ENCODE measurements at regions not wholly inside any gene's neighbourhood (a gene's known extent, or its start where the extent isn't known, plus 50 kb on each side); places are given as distances from the start of the nearest gene placed in this dataset.

DNA sequence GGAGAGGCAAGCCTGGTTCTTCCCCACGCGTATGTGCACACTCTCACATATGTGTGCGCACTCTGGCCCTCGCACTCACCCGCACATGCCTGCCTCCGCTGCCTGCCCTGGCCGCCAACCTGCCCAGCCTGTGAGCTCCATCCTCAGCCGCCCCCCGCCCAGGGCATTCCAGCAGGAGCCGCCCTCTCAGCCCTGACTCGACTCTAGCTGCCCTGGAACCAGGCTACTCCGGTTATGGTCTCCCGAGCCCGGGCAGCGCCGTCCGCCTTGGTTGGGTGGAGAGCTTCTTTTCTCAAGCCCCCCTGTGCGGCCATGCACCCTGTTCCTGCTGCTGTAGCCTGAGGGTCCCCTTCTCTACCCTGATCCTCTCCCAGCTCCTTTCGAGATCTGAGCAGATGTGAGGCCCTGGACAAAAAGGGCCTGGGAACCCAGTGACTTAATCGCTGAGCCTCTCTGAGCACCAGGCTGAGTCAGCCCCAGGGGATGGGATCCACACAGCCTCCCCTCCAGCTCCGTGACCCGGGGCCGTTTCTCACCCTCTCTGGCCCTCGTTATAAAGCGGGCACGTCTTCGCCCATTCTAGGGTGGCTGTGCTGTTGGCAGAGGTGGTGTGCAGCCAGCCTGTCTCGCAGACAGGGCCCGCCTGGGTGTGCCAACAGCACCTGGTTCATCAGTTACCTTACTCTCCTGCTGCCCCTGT, 191.5 kb downstream of the TEX29 start (continued):
- TF ChIP-seq FOXP1 (CRISPR knock-in tag; IDR thresholded peaks at IDR 0.05; ENCODE audit: borderline replicate concordance) (no peak), NFATC4 (CRISPR knock-in tag; IDR thresholded peaks at IDR 0.05) (no peak), MYBL2 (CRISPR knock-in tag; IDR thresholded peaks at IDR 0.05) (no peak), MXD4 (CRISPR knock-in tag; IDR thresholded peaks at IDR 0.05; ENCODE audit: borderline replicate concordance) (no peak), EMX1 (CRISPR knock-in tag; IDR thresholded peaks at IDR 0.05) (no peak)
- TF ChIP-seq, protein P1, sequence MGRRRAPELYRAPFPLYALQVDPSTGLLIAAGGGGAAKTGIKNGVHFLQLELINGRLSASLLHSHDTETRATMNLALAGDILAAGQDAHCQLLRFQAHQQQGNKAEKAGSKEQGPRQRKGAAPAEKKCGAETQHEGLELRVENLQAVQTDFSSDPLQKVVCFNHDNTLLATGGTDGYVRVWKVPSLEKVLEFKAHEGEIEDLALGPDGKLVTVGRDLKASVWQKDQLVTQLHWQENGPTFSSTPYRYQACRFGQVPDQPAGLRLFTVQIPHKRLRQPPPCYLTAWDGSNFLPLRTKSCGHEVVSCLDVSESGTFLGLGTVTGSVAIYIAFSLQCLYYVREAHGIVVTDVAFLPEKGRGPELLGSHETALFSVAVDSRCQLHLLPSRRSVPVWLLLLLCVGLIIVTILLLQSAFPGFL (CRISPR knock-in tag; IDR thresholded peaks at IDR 0.05; ENCODE audit: borderline replicate concordance), result no peak

DNA sequence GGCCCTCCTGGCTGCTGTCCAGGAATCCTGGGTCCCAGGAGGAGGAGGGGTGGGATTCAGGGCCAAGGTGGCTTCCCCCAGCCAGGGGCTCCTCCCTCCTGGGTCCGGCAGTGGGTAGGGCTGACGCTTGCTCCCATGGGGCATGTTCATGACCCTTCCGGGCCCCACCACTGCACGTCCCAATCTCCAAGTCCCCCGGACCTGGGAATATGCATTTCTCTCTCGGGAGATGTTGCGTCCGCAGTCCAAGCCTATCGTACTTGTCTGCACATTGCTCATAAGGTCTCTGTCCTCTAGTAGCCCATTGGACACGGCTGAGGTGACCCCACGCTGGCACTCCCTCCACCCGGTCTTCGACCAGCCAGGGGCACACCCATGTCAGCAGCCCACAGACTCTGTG, 192.3 kb downstream of the TEX29 start:
- Mint-ChIP-seq H3K27ac (no peak overlapping the region), H3K36me3 (no peaks in the 10 kb centered on the region), H3K4me3 (no peak overlapping the region), H3K27me3 (ENCODE audit: low read depth) (no peaks in the 10 kb centered on the region), H3K9me3 (no peaks in the 10 kb centered on the region), H3K4me1 (0 out of 2 replicates have a peak, but pooled peaks cover 7% of the 10 kb centered on the region)
- ATAC-seq (no peak), DNase-seq (ENCODE audit: low spot score) (no peak)
- ChIA-PET POLR2A (no interaction called here), CTCF (interaction anchor here (1.3 kb wide), 1 partner anchor 8 kb away, joined by 6 read pairs; no protein-coding TSS in a partner anchor)
- TF ChIP-seq, protein P2, sequence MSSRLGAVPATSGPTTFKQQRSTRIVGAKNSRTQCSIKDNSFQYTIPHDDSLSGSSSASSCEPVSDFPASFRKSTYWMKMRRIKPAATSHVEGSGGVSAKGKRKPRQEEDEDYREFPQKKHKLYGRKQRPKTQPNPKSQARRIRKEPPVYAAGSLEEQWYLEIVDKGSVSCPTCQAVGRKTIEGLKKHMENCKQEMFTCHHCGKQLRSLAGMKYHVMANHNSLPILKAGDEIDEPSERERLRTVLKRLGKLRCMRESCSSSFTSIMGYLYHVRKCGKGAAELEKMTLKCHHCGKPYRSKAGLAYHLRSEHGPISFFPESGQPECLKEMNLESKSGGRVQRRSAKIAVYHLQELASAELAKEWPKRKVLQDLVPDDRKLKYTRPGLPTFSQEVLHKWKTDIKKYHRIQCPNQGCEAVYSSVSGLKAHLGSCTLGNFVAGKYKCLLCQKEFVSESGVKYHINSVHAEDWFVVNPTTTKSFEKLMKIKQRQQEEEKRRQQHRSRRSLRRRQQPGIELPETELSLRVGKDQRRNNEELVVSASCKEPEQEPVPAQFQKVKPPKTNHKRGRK (CRISPR knock-in tag; IDR thresholded peaks at IDR 0.05; ENCODE audit: borderline replicate concordance), result no peak
- TF ChIP-seq MYBL2 (CRISPR knock-in tag; IDR thresholded peaks at IDR 0.05) (no peak), GRHL2 (CRISPR knock-in tag; IDR thresholded peaks at IDR 0.05; ENCODE audit: insufficient replicate concordance, severe bottlenecking) (no peak), ESRRA (CRISPR knock-in tag; IDR thresholded peaks at IDR 0.05; ENCODE audit: borderline replicate concordance) (no peak)
- TF ChIP-seq, protein P3, sequence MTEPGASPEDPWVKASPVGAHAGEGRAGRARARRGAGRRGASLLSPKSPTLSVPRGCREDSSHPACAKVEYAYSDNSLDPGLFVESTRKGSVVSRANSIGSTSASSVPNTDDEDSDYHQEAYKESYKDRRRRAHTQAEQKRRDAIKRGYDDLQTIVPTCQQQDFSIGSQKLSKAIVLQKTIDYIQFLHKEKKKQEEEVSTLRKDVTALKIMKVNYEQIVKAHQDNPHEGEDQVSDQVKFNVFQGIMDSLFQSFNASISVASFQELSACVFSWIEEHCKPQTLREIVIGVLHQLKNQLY (CRISPR knock-in tag; IDR thresholded peaks at IDR 0.05), result no peak
- TF ChIP-seq, protein P4, sequence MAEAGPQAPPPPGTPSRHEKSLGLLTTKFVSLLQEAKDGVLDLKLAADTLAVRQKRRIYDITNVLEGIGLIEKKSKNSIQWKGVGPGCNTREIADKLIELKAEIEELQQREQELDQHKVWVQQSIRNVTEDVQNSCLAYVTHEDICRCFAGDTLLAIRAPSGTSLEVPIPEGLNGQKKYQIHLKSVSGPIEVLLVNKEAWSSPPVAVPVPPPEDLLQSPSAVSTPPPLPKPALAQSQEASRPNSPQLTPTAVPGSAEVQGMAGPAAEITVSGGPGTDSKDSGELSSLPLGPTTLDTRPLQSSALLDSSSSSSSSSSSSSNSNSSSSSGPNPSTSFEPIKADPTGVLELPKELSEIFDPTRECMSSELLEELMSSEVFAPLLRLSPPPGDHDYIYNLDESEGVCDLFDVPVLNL (CRISPR knock-in tag; IDR thresholded peaks at IDR 0.05; ENCODE audit: borderline replicate concordance, low read depth), result no peak

DNA sequence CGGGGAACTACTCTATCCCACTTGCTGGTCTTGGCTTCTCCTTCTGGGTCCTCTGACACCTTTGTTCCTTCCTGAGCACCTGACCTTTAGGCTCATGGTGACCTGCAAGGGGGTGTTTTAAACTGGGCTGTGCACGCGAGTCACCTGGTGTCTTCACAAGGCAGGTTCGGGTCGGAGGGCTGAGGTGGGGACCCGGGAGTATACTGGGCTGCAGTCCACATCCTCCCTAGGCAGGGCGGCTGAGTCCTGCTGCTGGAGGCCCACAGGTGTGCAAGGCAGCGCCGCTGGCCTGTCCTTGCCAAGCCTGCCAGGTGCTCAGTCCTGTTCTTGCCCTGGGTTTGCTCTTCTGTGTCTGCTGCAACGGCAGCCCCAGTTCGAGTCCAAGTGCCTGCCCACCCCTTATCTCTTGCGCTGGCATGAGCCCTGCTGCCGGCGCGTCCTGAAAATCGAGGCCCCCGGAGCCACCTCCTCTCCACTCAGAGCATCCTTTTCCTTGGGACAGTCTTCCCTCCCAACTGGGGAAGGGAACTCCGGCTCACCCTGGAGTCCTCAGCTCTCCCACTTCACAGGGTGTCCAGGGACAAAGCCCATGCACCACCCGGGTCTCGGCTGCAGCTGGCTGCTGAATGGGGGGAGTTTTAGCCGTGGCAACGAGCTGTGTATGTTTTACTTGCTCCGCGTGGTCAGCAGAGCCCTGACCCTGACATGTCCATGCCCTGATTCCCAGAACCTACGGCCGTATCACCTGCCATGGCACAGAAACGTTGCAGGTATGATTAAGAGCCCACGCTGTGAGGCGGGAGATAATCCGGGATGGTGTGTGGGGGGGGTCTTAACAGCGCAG, 193.5 kb downstream of the TEX29 start:
- H3K4me1 Mint-ChIP-seq, result peaks cover 10% of the 10 kb centered on the region; the same call in 1 of the 2 replicates
- H3K36me3 Mint-ChIP-seq, result no peaks in the 10 kb centered on the region
- H3K27me3 Mint-ChIP-seq (ENCODE audit: low read depth), result no peaks in the 10 kb centered on the region
- no peak for ATAC-seq
- no peak for DNase-seq (ENCODE audit: low spot score)
- POLR2A ChIA-PET, result no interaction called here
- CTCF ChIA-PET, result interaction anchor here (1.0 to 1.3 kb wide), 2 partner anchors 9 kb away, joined by 6 to 7 read pairs; no protein-coding TSS in a partner anchor
- no peaks in the 10 kb centered on the region for H3K9me3 Mint-ChIP-seq
- no peak overlapping the region for H3K4me3 Mint-ChIP-seq
- no peak overlapping the region for H3K27ac Mint-ChIP-seq
- TF ChIP-seq, protein P5, sequence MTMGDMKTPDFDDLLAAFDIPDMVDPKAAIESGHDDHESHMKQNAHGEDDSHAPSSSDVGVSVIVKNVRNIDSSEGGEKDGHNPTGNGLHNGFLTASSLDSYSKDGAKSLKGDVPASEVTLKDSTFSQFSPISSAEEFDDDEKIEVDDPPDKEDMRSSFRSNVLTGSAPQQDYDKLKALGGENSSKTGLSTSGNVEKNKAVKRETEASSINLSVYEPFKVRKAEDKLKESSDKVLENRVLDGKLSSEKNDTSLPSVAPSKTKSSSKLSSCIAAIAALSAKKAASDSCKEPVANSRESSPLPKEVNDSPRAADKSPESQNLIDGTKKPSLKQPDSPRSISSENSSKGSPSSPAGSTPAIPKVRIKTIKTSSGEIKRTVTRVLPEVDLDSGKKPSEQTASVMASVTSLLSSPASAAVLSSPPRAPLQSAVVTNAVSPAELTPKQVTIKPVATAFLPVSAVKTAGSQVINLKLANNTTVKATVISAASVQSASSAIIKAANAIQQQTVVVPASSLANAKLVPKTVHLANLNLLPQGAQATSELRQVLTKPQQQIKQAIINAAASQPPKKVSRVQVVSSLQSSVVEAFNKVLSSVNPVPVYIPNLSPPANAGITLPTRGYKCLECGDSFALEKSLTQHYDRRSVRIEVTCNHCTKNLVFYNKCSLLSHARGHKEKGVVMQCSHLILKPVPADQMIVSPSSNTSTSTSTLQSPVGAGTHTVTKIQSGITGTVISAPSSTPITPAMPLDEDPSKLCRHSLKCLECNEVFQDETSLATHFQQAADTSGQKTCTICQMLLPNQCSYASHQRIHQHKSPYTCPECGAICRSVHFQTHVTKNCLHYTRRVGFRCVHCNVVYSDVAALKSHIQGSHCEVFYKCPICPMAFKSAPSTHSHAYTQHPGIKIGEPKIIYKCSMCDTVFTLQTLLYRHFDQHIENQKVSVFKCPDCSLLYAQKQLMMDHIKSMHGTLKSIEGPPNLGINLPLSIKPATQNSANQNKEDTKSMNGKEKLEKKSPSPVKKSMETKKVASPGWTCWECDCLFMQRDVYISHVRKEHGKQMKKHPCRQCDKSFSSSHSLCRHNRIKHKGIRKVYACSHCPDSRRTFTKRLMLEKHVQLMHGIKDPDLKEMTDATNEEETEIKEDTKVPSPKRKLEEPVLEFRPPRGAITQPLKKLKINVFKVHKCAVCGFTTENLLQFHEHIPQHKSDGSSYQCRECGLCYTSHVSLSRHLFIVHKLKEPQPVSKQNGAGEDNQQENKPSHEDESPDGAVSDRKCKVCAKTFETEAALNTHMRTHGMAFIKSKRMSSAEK (CRISPR knock-in tag; IDR thresholded peaks at IDR 0.05; ENCODE audit: borderline replicate concordance), result no peak
- TF ChIP-seq, protein P6, sequence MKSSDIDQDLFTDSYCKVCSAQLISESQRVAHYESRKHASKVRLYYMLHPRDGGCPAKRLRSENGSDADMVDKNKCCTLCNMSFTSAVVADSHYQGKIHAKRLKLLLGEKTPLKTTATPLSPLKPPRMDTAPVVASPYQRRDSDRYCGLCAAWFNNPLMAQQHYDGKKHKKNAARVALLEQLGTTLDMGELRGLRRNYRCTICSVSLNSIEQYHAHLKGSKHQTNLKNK (CRISPR knock-in tag; IDR thresholded peaks at IDR 0.05), result no peak
- TF ChIP-seq MYBL2 (CRISPR knock-in tag; IDR thresholded peaks at IDR 0.05), result no peak
- TF ChIP-seq ZNF219 (CRISPR knock-in tag; IDR thresholded peaks at IDR 0.05; ENCODE audit: borderline replicate concordance), result no peak
- no peak for TF ChIP-seq JAZF1 (CRISPR knock-in tag; IDR thresholded peaks at IDR 0.05)
- TF ChIP-seq TP53 (CRISPR knock-in tag; IDR thresholded peaks at IDR 0.05), result no peak

Measured in WTC11 (cell line).